SW 1271 (cell line): ENCODE measurements at regions not wholly inside any gene's neighbourhood (a gene's known extent, or its start where the extent isn't known, plus 50 kb on each side); places are given as distances from the start of the nearest gene placed in this dataset.

Source experiments
- DNase-seq, 2 experiments: peaks; one replicate each; lab custom pipeline; 2025; lab: John Stamatoyannopoulos, UW

DNA sequence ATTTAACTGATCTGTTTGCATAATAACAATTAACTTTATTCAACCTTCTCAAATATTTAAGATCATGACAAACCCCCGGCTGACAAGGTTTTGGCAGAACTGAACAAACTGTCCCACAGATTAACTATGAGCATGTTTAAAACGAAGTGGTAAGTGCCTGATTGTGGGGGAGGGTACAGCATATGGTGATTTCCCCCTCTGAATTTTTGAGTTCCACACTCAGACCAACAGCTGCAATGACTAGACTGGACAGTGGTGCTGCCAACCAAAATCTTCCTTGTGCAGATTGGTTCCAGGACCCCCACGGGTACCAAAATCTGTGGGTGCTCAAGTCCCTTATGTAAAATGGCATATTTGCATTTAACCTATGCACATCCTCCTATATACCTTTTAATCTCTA, 449.5 kb downstream of the SHQ1 start:
- DNase-seq: no peak

DNA sequence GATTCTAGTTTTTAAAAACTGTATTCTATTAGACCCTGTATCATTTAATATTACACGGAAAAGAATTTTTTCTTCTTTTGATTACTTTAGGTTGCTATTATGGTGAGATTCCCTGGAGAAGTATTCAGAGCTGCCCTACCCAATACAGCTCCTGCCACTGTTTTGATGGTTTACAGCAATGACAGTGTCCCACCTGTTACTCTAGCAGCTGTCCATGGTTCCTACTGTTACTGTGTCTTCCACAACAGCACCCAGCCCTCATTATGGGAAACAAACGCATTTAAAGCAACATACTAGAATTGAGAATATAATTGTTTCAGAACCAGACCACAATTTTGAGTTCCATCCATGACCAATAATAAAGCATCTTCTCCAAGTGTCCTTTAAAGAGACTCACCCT, 450.7 kb downstream of the SHQ1 start:
- DNase-seq: no peak

DNA sequence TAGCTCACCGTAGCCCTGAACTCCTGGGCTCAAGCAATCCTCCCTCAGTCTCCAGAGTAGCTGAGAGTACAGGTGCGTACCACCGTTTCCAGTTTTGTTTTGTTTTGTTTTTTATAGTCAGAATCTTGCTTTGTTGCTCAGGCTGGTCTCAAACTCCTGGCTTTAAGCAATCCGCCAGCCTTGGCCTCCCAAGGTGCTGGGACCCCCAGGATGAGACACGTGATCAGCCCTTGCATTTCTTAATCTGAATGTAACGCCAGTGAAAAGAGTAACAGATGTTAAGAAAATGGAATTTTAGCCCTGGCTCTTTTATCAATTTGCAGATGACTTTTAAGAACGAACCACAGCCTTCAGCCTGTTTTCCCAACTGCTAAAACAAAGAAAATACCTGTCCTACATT, 451.3 kb downstream of the SHQ1 start:
- no peak for DNase-seq

DNA sequence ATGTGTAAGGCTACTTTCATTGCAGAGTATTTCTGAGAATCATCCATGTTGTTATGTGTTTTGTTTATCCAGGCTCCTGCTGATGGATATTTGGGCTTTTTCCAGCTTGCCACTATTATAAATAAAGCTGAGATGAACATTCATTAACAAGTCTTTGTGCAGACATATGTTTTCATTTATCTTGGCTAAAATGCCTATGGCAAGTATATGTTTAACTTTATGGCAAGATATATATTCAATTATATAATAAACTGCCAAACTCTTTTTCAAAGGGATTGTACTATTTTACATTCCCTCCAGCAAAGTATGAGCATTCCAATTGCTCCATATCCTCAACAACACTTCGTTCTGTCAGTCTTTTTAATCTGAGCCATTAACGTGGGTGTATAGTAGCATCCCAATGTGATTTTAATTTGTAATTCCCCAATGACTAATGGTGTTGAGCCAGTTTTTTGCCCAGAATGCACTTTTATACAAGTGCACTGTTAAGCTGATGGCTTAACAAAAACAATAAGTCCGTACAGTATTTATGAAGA, 452.4 kb downstream of the SHQ1 start:
- no peak for DNase-seq

DNA sequence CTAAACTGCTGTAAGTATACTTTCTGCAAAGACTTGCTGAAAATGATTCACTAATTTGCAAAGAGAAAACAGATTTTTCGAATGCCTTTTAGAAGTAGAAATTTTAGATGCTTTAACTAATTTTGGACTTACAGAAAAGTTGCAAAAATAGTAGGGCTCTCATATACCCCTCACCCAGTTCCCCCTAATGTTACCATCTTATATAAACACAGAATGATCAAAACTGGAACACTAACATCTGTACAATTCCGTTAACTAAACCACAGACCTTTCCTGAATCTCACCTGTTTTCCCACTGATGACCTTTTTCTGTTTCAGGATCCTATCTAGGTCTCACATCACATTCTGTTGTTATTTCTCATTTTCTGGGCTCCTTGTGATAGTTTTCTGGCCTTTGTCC, 454.8 kb downstream of the SHQ1 start:
- no peak for DNase-seq

DNA sequence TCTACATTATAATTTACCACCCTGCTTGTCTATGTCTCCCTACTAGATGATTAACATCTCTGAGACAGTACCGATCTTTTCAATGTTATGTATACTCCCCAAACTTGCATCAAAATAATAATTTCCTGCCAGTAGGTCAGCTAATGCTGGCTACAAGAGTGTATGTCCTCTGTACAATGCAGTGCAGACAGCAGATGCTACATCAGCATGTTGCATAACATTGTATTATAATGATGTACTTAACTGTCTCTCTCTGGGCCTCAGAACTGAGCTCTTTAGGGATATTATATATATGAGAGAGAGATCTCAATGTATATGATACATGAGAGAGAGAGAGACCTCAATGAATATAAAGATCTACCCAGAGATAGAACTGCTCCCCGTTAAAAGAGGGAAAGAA, 456.6 kb downstream of the SHQ1 start:
- no peak for DNase-seq

DNA sequence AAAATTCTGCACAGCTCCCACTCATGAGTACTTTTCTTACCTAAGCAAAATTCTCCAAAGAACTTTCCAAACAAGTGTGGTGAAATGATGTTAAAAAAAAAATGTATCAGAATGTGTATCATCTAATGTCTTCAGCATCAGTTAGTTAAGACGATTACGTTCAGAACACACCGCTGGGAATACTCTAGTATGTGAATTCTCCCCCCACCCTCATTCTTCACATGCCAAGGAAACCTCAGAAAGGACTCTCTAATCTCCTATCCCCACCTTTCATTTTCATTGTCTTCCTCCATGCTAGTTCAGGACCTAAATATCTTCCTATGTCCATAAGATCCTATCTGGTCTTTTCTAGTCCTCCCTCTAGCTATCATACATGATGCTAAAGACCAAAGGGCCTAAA, 457.4 kb downstream of the SHQ1 start:
- DNase-seq: no peak

DNA sequence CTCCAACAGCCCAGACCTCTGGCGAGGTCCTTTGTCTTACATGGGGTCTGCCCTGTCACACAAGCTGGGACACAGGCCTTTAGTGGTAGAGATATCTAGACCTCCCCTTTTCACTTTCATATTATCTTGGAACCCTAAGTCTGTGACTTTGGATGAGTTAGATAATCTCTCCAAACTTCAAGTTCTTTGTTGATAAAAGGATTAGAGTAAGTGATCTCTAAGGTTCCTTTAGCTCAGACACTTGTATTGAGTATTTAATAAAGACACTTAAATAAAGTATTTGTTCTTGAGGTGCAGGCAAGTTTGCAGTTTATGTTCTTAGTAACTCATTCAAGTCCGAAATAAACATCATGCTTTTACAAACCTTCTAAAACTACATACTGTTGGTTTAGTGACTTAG, 459.6 kb downstream of the SHQ1 start:
- no peak for DNase-seq

DNA sequence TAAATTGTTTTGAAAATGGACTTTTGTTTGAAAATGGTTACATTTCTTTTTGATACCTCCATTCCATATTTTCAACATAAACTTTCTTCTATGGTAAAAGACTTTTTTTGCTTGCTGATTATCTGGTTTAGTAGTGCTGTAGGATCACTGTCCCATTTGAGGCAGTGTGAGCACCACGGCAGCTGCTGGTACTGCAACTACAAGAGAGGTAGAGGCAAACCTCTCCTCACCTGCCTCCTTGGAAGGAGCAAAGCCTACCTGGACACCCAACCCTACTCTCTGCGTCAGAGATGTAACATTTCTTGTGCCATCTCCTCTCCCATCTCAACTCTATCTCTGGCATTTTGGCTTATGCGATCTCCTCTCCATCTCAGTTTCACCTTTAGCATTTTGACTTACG, 460.1 kb downstream of the SHQ1 start:
- no peak for DNase-seq

DNA sequence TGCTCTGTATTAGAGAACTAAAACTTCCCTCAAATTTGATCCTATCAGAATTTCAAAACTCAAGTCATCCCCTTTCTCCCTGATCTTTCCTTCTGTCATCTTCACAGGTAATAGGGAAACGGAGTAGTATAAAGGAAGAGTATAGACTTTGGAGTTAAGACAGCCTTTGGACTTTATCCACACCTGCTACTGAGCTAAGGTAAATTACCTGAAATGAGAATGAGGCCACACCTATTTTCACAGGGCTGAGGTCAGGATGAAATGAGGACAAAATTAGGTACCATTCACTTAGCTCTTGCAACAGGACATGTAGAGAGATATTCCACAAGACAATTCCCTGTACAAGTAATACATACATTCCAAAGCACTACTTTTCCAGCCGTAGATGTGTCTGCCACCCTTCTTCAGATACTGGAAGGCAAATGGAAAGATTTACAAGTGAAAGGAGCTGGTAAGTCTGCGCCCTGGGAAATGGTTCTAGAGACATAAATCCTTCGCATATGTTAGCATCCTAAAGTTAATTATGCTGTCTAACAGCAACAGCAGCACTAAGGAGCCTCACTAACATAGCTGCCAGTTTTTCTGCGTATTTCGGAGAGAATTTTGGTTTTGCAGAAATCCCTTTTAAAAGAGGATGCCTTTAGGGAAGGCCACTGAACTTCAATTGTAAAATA, 461.8 kb downstream of the SHQ1 start:
- DNase-seq: no peak

DNA sequence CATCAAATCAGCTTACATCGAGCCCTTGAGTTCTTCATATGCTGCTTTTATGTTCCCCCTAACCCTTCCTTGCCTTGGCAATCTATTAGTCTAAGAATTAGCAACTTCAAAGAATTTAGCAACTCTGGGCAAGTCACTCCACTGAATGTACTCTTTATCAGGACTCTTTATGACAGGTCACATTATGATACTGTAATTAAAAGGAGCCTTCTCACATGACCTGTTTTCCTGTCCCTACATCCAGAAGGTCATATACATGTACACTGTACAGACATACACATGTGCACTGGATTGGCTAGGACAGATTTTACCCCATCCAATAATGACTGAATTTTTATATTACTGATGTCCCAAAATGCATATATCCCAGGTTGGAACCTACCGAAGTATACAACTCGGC, 463.1 kb downstream of the SHQ1 start:
- DNase-seq: no peak

DNA sequence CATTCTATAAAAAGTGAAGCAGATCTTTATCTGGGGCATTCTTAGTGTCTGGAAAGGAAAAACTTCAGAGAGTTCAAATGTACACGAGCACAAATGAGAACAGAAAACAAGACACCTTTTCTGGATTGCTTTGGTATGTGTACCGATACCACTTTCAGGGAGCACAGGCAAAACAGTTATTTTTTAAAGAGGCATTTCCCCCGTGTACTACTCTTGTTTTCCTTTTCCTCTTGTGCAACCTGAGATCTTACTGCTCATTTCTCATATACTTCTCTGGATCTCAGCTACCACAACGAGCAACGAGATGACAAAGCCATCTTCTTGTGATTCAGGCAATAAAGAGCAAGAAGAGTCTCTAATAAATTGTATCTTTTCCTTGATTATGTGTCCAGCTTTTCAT, 463.6 kb downstream of the SHQ1 start:
- DNase-seq: no peak

DNA sequence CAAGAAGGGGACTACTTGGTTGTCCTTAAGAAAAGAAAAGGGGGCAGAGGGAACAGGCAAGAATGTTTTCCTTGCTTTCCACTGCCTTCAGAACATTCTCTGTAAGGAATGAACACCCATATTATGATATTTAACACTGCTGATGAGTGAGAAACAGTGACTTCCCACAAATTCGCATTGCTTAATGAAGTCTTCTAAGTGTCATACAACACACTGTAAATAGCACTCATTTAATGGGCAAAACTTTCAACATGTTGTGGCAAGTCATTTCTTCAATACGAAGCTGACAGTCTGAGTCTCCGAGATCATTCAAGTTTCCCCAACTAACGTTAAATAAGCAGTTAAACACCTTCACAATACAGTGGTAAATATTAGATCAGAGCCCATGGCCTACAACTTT, 464.4 kb downstream of the SHQ1 start:
- no peak for DNase-seq

DNA sequence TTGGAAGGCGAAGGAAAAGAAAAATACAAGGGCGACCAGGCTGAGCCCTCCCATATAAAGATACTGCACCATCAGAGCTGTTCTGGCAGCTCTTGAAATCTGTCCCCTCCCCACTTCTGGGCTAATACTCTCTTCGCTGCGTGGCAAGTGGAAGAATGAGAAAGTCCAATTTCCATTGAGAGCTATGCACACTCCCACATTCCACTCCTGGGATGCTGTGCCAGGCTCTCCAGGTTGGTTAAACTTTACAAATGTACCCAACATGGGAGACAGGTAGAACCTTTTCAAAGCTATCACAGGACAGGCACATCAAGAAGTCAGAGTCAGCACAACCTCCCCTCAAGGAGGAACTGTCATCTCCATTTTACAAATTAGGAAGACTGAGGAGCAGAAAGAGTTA, 465.0 kb downstream of the SHQ1 start:
- DNase-seq: no peak

DNA sequence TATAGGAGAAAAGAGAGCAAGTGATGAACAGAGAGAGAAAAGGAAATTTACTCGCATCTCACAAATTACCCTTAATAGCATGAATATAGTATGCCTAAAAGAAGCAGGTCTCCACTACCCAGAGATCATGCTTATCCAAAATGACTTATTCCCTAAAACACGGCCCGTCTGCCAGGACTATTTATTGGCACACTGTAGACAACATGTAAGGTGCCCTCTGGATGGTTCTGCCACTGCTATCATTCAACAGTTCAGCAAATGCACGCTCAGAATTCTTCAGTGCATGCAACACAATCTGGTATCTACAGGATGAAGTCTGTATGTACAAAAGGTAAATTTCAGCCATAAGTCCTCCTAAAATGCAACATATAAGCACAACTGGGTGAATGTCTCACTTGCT, 465.8 kb downstream of the SHQ1 start:
- DNase-seq: no peak

DNA sequence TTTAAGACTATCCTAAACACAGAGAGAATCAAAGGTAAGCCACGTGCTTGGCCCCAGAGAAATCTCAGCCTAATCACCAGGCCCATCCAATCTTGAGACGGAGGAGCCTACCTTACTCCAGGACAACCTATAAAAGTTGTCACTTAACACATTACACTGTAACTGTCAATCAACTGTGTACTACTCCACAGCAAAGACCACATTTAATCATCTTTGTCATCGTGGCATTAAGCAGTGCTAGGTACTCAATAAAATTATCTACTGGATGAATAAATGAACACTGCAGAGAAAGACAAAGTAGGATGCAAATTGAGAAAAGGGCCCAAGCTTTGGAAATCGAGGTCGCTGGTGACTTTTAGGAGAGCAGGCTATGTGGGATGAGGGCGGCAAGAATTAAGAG, 466.7 kb downstream of the SHQ1 start:
- DNase-seq: no peak

DNA sequence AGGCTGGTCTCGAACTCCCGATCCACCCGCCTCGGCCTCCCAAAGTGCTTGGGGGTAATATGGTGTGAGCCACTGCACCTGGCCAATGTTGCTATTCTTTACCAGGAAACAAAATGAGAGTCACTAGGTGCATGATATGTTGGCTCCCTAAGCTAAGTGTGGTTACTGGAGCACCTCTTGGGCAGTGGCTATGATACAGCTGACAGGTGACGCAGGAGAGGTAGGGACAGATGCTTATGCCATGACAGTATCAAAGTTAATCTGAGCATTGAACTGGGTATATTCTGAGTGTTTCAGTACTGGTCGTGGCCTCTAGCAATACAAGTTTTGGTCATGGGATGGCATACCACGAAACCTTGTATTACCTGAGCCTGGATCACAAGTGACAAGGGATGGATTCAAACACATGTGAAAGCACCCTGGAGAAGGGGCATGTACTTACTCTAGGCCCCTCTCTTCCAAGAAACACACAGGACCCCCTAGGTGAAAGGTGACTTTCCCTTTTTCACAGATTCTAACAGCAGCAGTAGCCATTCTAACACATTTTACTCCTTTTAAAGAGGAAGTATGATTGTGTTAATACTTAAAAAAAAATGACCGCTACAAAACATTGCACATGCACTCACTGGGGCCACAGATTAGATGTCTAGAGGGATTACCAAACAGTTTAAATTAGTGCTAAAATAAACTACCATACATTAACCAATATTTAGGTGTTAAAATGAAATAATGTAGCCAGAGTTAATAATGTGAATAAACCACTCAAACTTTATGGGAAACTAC, 467.3 kb downstream of the SHQ1 start:
- no peak for DNase-seq

DNA sequence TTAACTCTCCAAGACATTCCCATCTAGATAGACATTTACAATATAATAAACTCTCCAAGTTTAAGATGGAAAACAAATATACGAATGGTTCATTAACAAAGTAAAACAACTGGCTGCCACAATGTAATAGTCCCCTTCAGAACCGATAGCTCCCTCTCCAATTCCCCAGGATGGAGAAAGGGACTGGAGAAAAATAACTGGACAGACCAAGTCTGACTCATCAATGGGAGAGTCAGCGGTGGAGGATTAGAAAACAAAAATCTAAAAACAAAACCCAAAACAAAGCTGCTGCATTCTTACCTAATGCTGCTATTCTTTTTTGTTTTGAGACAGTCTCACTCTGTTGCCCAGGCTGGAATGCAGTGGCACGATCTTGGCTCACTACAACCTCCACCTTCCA, 468.1 kb downstream of the SHQ1 start:
- no peak for DNase-seq

DNA sequence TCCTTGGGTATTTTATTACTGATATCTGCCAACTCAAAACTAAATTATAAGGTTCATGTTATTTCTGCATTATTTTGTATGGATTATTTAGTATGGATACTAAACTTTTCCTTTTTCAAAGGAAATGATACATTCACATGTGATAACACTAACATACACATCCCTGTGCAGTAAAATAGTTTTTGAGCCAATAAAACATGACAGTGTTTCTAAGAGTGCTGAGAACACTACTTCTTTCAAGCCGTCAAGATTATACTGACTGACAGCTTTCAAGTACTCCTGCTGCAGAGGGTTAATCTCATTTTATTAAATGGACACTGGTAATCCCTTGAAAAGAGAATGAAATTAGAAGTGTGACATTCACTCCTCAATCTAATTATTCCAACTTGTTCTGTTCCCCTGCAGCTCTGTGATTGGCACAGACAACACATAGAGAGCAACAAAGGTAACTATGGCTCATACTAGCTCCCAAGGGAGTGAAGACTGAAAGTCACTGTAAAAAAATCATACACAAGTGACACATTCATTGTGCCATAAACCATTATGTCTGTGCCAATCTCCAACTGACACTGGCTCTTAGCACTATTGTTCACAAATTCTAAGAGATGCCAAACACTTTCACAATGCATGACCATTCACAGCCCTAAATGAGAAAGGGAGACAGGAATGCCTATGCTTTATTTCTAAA, 468.6 kb downstream of the SHQ1 start:
- DNase-seq: no peak

DNA sequence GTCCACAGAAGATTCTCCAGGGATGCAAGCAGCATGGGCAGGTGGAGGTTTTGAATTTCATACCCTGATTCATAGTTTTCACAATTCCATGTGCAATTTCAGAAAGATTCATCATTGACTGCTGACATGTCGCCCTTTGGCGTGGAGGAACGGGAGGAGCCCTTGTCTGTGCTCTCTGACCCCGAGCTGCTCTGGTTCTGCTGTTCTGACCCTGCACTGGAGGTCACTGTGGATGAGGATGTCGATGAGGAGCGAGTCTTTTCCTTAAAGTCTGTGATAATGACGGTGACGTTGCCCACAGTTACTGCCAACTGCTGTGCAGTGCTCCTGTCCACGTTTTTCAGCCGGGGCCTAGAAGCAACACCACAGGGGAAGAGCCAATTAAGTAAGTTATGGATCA, 470.0 kb downstream of the SHQ1 start:
- DNase-seq: no peak

DNA sequence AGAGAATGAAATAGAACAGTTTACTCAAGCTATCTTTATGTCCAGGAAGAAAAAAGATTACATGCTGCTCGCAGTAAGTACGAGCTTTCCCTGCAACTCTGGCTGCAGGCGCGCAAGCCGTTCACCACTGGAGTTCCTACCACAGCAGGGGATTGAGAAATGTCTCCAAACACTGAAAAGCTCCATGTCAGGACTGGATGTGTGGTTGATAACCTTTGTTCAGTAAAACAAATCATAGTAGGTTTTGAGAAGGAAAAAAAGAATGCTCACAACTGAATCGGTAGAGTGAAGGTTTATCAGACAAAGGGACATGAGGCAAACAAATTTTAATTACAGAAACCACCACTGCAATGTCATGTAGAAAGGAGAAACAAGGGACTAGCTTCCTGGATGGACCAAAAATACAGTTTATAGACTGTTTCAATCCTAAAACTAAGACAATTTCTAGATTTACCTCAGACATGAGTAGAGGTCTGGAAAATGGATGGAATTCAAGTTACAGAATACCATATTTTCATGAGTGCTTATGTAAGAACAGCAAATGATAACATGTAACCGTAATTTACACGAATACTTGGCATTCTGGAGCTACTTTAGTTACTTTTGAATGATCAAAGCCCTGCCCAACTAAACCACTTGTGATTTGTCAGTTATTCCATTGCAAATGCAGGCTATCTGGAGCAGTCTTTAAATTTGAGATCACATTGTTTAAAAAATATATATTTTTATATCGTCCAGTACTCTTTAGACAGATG, 471.1 kb downstream of the SHQ1 start:
- no peak for DNase-seq
